GM13977 (cell line): ENCODE measurements at regions not wholly inside any gene's neighbourhood (a gene's known extent, or its start where the extent isn't known, plus 50 kb on each side); places are given as distances from the start of the nearest gene placed in this dataset.
A peak's percentile ranks its signal among the peaks of the same experiment; 100 is the strongest.
"Not testable (repeated sequence)": the region's sequence is repeated elsewhere in the genome, so short reads cannot be mapped to it uniquely, and the experiment has no call there.

Experiments used
- DNase-seq: peaks from one replicate; pipeline ENCODE4 v3.0.0; 2012; ENCODE audit warnings: low spot score
- CTCF ChIP-seq: IDR thresholded peaks from 2 replicates; pipeline ENCODE4 v1.5.1; 2012; ENCODE audit warnings: mild to moderate bottlenecking, control low read depth; ENCODE audit not compliant: insufficient read depth; ENCODE audit errors: extremely low read depth, missing control alignments
- in situ Hi-C: fragments of 300-500 bp; cut with MboI; formaldehyde crosslinking; loops from one replicate; pipeline ENCODE4 v1.12.0; 2022; ENCODE audit warnings: low sequenced_read_pairs, low pct_unique_long_range_greater_than_20kb, mixed read lengths, inconsistent platforms; ENCODE audit not compliant: unreplicated experiment

- TF ChIP-seq CTCF: no peak
- DNase-seq: no peak
- in situ Hi-C loops: no loop called here
Observed at GRCh38 chr7:76129366-76129765, 72.3 kb upstream of the SRRM3 start.

GRCh38 chr7:76129836-76130235 is 71.9 kb upstream of the SRRM3 start:
- in situ Hi-C loops: no loop called here
- no peak for TF ChIP-seq CTCF

GRCh38 chr7:76130661-76131060 is 71.0 kb upstream of the SRRM3 start:
- peak; percentile 10 for DNase-seq
- in situ Hi-C loops: not testable (repeated sequence)

More at GRCh38 chr7:76129836-76130235, 71.9 kb upstream of the SRRM3 start:
- DNase-seq: no peak

DNA sequence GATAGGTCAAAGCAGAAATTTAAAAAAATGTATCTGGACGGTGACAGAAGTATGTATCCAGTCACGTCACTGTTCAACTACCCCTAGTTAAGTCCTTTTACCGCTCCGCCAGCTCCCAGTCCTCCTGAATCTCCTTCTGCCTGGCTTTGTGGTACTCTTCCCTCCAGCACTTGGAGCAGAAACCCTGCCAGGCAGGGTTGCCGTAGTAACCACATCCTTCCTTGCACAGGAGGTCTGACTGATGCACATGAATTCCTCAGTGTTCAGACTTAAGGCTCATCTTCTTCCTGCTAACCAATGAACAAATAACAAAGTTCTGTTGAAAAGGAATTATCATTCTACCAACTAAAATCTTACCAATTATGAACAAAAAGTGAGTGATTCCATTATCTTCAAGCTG is 69.8 kb upstream of the SRRM3 start:
- in situ Hi-C loops: not testable (repeated sequence)

GRCh38 chr7:76133164-76133775 is 68.4 kb upstream of the SRRM3 start:
- in situ Hi-C loops: no loop called here
- DNase-seq: no peak
- no peak for TF ChIP-seq CTCF

More for the DNA sequence above, 69.8 kb upstream of the SRRM3 start:
- not testable (repeated sequence) for DNase-seq

DNA sequence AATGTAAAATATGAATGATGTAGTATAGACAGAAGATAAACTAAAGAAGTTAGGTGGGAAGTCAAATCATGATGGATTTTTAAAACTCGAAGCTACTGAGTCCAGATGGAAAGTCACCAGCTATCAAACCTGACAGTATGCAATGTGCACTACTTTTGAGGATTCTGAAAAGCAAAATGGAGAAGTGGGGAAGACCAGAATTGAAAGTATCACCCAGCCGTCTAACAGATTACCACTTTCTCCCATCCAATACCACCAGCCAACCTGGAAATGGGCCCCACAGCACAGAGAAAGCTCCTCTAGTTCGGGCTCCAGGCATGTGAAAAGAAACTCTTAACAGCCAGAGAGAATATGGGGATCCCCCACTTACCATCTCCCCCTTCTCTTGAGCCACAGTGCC is 67.9 kb upstream of the SRRM3 start:
- no peak for DNase-seq
- TF ChIP-seq CTCF: no peak
- in situ Hi-C loops: no loop called here

- DNase-seq, in situ Hi-C loops: not testable (repeated sequence)
Observed at GRCh38 chr7:76135263-76135662, 66.4 kb upstream of the SRRM3 start.

DNA sequence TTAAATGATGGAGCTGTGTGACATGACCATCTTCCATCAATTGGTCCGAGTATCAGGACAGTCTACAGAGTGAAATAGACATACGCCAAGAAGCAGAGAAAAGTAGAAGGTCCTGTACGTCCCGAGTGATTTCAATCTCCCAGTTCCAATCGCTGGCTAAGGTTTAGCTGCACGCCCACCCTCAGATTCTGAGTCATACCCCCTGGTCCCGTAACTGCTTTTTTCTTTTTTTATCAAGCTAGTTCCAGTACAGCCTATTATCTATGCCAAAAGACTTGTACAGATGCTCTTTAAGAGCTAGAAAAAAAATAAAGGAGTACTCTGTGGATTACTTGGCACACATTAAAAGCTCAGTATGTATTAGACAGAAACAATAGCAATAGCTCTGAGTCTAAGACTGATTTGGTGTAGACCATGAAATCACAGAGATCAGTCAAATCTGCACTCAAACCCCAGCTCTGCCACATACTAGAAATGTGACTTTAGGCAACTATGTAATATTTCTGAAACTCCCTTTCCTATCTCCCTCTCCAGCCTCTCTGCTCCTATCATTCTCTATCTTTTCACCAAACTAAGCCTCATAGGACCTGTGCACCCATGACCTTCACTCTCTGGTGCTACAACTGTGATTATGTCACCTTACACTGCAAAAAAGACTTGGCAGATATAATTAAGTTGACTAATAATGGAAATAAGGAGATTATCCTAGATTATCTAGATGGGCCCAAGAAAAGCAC is 63.0 kb upstream of the SRRM3 start:
- in situ Hi-C loops, DNase-seq: not testable (repeated sequence)

- TF ChIP-seq CTCF: no peak
- no peak for DNase-seq
- in situ Hi-C loops: no loop called here
Observed at GRCh38 chr7:76139670-76140069, 62.0 kb upstream of the SRRM3 start.

- in situ Hi-C loops: not testable (repeated sequence)
Observed at GRCh38 chr7:76140259-76140658, 61.4 kb upstream of the SRRM3 start.

More at GRCh38 chr7:76140259-76140658, 61.4 kb upstream of the SRRM3 start:
- DNase-seq: not testable (repeated sequence)
